Mesenchymal stem cell (in vitro differentiated cells and primary cell): ENCODE measurements at regions not wholly inside any gene's neighbourhood (a gene's known extent, or its start where the extent isn't known, plus 50 kb on each side); places are given as distances from the start of the nearest gene placed in this dataset.

ENCODE experiments used
- DNase-seq: peaks from one replicate; pipeline ENCODE4 v3.0.0-alpha.2; 2013
- H2AFZ ChIP-seq: one replicate; pipeline ENCODE4 v1.6.1; 2013; ENCODE audit warnings: low read depth, mild to moderate bottlenecking, control low read depth, inconsistent platforms, low read length, moderate library complexity
- H2AK5ac ChIP-seq: 2 replicates; pipeline ENCODE4 v1.6.1; 2013; ENCODE audit warnings: low read length, moderate library complexity, mild to moderate bottlenecking, inconsistent platforms; ENCODE audit not compliant: severe bottlenecking
- H2BK120ac ChIP-seq: one replicate; pipeline ENCODE4 v1.6.1; 2013; ENCODE audit warnings: low read depth, mild to moderate bottlenecking, inconsistent platforms, low read length, moderate library complexity
- H2BK12ac ChIP-seq, 2 experiments: one replicate each; pipeline ENCODE4 v1.6.1; 2013; ENCODE audit warnings: inconsistent platforms in 2 of 2, low read length in 2 of 2, mild to moderate bottlenecking in 2 of 2, moderate library complexity in 2 of 2, control low read depth in 1 of 2
- H2BK15ac ChIP-seq: one replicate; pipeline ENCODE4 v1.6.1; 2013; ENCODE audit warnings: mild to moderate bottlenecking, low read depth, inconsistent platforms; ENCODE audit not compliant: poor library complexity, severe bottlenecking
- H2BK5ac ChIP-seq: 2 replicates; pipeline ENCODE4 v1.6.1; 2013; ENCODE audit warnings: low read depth, mild to moderate bottlenecking, low read length, control low read depth, inconsistent platforms; ENCODE audit not compliant: poor library complexity, severe bottlenecking
- H3K14ac ChIP-seq, 2 experiments: one replicate each; pipeline ENCODE4 v1.6.1; 2013; ENCODE audit warnings: inconsistent platforms in 2 of 2, low read length in 2 of 2, control low read depth in 1 of 2, mild to moderate bottlenecking in 1 of 2, moderate library complexity in 1 of 2
- H3K18ac ChIP-seq, 2 experiments: one replicate each; pipeline ENCODE4 v1.6.1; 2013; ENCODE audit warnings: inconsistent platforms in 2 of 2, low read length in 2 of 2, control low read depth in 1 of 2, low read depth in 1 of 2, mild to moderate bottlenecking in 1 of 2
- H3K23ac ChIP-seq, 2 experiments: one replicate each; pipeline ENCODE4 v1.6.1; 2013; ENCODE audit warnings: inconsistent platforms in 2 of 2, low read length in 2 of 2, mild to moderate bottlenecking in 2 of 2, moderate library complexity in 2 of 2, control low read depth in 1 of 2
- H3K27ac ChIP-seq: 2 replicates; pipeline ENCODE4 v1.5.1; 2013; ENCODE audit warnings: mild to moderate bottlenecking, moderate library complexity, low read length, control low read depth, inconsistent platforms; ENCODE audit not compliant: poor library complexity, severe bottlenecking
- H3K27me3 ChIP-seq, 2 experiments: 2 replicates each; pipeline versions ENCODE4 v1.6.1 to v1.7.0; 2013; ENCODE audit warnings: low read length in 2 of 2, mild to moderate bottlenecking in 2 of 2, moderate library complexity in 2 of 2, control low read depth in 1 of 2, inconsistent platforms in 1 of 2; ENCODE audit not compliant: control insufficient read depth in 1 of 2, insufficient read depth in 1 of 2
- H3K36me3 ChIP-seq, 2 experiments: 2 replicates each; pipeline versions ENCODE4 v1.6.1 to v1.7.0; 2013; ENCODE audit warnings: low read length in 2 of 2, control low read depth in 1 of 2, inconsistent platforms in 1 of 2, low read depth in 1 of 2, mild to moderate bottlenecking in 1 of 2; ENCODE audit not compliant: insufficient read depth in 2 of 2, control insufficient read depth in 1 of 2
- H3K4ac ChIP-seq, 2 experiments: one replicate each; pipeline ENCODE4 v1.6.1; 2013; ENCODE audit warnings: inconsistent platforms in 2 of 2, low read length in 2 of 2, mild to moderate bottlenecking in 2 of 2, moderate library complexity in 2 of 2, control low read depth in 1 of 2, low read depth in 1 of 2
- H3K4me1 ChIP-seq: 2 replicates; pipeline ENCODE4 v1.6.1; 2013; ENCODE audit warnings: low read depth, low read length, control low read depth; ENCODE audit not compliant: control insufficient read depth, insufficient read depth
- H3K4me2 ChIP-seq: 2 replicates; pipeline ENCODE4 v1.6.1; 2013; ENCODE audit warnings: low read length, mild to moderate bottlenecking, inconsistent platforms; ENCODE audit not compliant: poor library complexity, severe bottlenecking
- H3K4me3 ChIP-seq, 2 experiments: 2 replicates each; pipeline versions ENCODE4 v1.5.1 to v1.7.0; 2013; ENCODE audit warnings: low read length in 2 of 2, mild to moderate bottlenecking in 2 of 2, control low read depth in 1 of 2, low read depth in 1 of 2; ENCODE audit not compliant: insufficient read depth in 1 of 2
- H3K79me1 ChIP-seq: replicated peaks from 2 replicates; pipeline ENCODE4 v1.6.1; 2013; ENCODE audit warnings: mild to moderate bottlenecking, control low read depth, low read length, inconsistent platforms; ENCODE audit not compliant: poor library complexity, severe bottlenecking
- H3K9ac ChIP-seq: 2 replicates; pipeline ENCODE4 v1.7.0; 2013; ENCODE audit warnings: mild to moderate bottlenecking, low read length, moderate library complexity
- H3K9me3 ChIP-seq: 2 replicates; pipeline ENCODE4 v1.7.0; 2013; ENCODE audit warnings: mild to moderate bottlenecking, low read length; ENCODE audit not compliant: control insufficient read depth
- H4K8ac ChIP-seq: one replicate; pipeline ENCODE4 v1.6.1; 2013; ENCODE audit warnings: inconsistent platforms, mild to moderate bottlenecking, low read length, moderate library complexity
- H4K91ac ChIP-seq: one replicate; pipeline ENCODE4 v1.6.1; 2013; ENCODE audit warnings: mild to moderate bottlenecking, low read length, inconsistent platforms
- WGBS: methylation state at CpG from one replicate; pipeline ENCODE4 v1.1.7; 2013; ENCODE audit warnings: mixed read lengths; 5-methylcytosine and 5-hydroxymethylcytosine counted together

DNA sequence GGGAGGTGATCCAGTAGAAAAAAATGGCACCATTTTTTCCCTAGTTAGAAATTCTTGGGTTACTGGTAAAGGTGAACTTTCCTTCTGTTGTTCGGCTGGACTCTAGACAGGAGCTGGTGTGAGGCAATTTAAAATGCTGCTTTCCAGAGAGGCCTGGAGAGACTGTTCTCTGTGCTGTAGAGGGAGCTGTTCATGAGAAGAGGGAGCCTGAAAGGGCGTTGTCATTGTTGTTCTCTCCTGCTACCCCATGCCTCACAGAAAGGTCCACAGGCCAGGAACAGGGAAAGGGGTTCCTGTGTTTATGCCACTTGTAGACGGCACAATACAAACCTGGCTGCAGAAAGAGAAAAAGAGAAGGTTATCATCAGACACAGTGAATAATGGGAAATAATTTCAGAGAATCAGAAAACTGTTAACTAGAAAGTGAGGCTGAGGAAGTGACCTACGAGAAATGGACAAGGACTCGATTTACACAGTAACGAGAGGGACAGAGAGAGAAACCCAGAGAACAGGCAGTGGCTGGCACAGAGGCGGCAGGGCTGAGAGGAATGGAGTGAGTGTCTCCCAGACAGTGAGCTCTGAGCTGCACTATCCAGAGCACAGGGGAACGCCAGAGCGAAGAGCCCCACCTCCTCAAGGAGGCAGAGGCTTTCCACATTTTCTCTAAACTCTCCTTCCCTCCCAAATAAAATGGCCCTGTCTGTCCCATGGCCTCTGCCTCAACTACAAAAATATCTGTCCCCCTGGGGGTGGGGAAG, 109.2 kb downstream of the RRM1 start:
- no peak overlapping the region for H2BK12ac ChIP-seq
- no peak overlapping the region for H2AK5ac ChIP-seq
- H3K27me3 ChIP-seq = no peaks in the 10 kb centered on the region
- H3K14ac ChIP-seq = no peak overlapping the region
- no peak overlapping the region for H3K4me3 ChIP-seq
- no peak overlapping the region for H3K18ac ChIP-seq
- H3K9ac ChIP-seq = no peak overlapping the region
- no peak overlapping the region for H3K4ac ChIP-seq
- DNase-seq = no peak
- no peak overlapping the region for H2BK5ac ChIP-seq
- no peak overlapping the region for H3K4me2 ChIP-seq
- no peak overlapping the region for H4K91ac ChIP-seq
- H2BK120ac ChIP-seq = no peak overlapping the region
- no peaks in the 10 kb centered on the region for H3K4me1 ChIP-seq
- H3K27ac ChIP-seq = no peak overlapping the region
- no peaks in the 10 kb centered on the region for H3K36me3 ChIP-seq
- no peak overlapping the region for H2BK15ac ChIP-seq
- H3K9me3 ChIP-seq = no peaks in the 10 kb centered on the region
- 83% methylated on average over 7 of the region's 9 CpGs for WGBS
- no peak overlapping the region for H3K23ac ChIP-seq
- no peaks in the 10 kb centered on the region for H3K79me1 ChIP-seq
- H2AFZ ChIP-seq = no peak overlapping the region
- H4K8ac ChIP-seq = no peak overlapping the region

- no peaks in the 10 kb centered on the region for H3K4me1 ChIP-seq
- no peaks in the 10 kb centered on the region for H3K27me3 ChIP-seq
- H2BK5ac ChIP-seq = no peak overlapping the region
- H3K23ac ChIP-seq = no peak overlapping the region
- H2BK12ac ChIP-seq = no peak overlapping the region
- H3K79me1 ChIP-seq = no peaks in the 10 kb centered on the region
- H4K8ac ChIP-seq = no peak overlapping the region
- H3K36me3 ChIP-seq = no peaks in the 10 kb centered on the region
- no peak overlapping the region for H3K4me3 ChIP-seq
- no peak overlapping the region for H2AK5ac ChIP-seq
- H2BK120ac ChIP-seq = no peak overlapping the region
- no peak overlapping the region for H3K9ac ChIP-seq
- H3K27ac ChIP-seq = no peak overlapping the region
- H3K18ac ChIP-seq = no peak overlapping the region
- no peaks in the 10 kb centered on the region for H3K9me3 ChIP-seq
- no peak for DNase-seq
- no peak overlapping the region for H2AFZ ChIP-seq
- no peak overlapping the region for H3K4me2 ChIP-seq
- no peak overlapping the region for H3K14ac ChIP-seq
- no peak overlapping the region for H2BK15ac ChIP-seq
- H4K91ac ChIP-seq = no peak overlapping the region
- no peak overlapping the region for H3K4ac ChIP-seq
Measured at GRCh38 chr11:4202749-4203148, 108.2 kb downstream of the RRM1 start.

- Histone ChIP-seq H2BK5ac (no peak overlapping the region), H2BK12ac (no peak overlapping the region), H3K4me3 (no peak overlapping the region), H3K14ac (no peak overlapping the region), H3K36me3 (no peaks in the 10 kb centered on the region), H3K4me2 (no peak overlapping the region), H4K91ac (no peak overlapping the region), H2AK5ac (no peak overlapping the region), H3K18ac (no peak overlapping the region), H3K4ac (no peak overlapping the region), H2BK15ac (no peak overlapping the region), H3K27ac (no peak overlapping the region), H2AFZ (no peak overlapping the region), H3K9me3 (no peaks in the 10 kb centered on the region), H3K27me3 (peaks cover 0 to 4% of the 10 kb centered on the region in 2 experiments), H3K4me1 (no peaks in the 10 kb centered on the region), H4K8ac (no peak overlapping the region), H3K9ac (no peak overlapping the region), H3K79me1 (no peaks in the 10 kb centered on the region), H3K23ac (no peak overlapping the region), H2BK120ac (no peak overlapping the region)
- WGBS = 59% methylated on average over 1 of the region's 2 CpGs
- no peak for DNase-seq
Measured at GRCh38 chr11:4197112-4197511, 102.5 kb downstream of the RRM1 start.

GRCh38 chr11:4195909-4196308, 101.3 kb downstream of the RRM1 start:
- no peak overlapping the region for H2AK5ac ChIP-seq
- no peak overlapping the region for H2BK15ac ChIP-seq
- no peak overlapping the region for H3K9ac ChIP-seq
- no peak overlapping the region for H2AFZ ChIP-seq
- H3K4me3 ChIP-seq = no peak overlapping the region
- no peaks in the 10 kb centered on the region for H3K36me3 ChIP-seq
- peaks cover 0 to 5% of the 10 kb centered on the region in 2 experiments for H3K27me3 ChIP-seq
- no peak overlapping the region for H4K91ac ChIP-seq
- DNase-seq = no peak
- H3K4me1 ChIP-seq = no peaks in the 10 kb centered on the region
- H3K4ac ChIP-seq = no peak overlapping the region
- no peak overlapping the region for H3K27ac ChIP-seq
- no peak overlapping the region for H2BK120ac ChIP-seq
- no peak overlapping the region for H3K18ac ChIP-seq
- no peak overlapping the region for H3K4me2 ChIP-seq
- H3K23ac ChIP-seq = no peak overlapping the region
- H4K8ac ChIP-seq = no peak overlapping the region
- H3K79me1 ChIP-seq = no peaks in the 10 kb centered on the region
- no peak overlapping the region for H2BK12ac ChIP-seq
- H2BK5ac ChIP-seq = no peak overlapping the region
- H3K14ac ChIP-seq = no peak overlapping the region
- no peaks in the 10 kb centered on the region for H3K9me3 ChIP-seq
- 67% methylated on average over 1 of the region's 2 CpGs for WGBS
